ENCODE measurements at regions not wholly inside any gene's neighbourhood (a gene's known extent, or its start where the extent isn't known, plus 50 kb on each side); places are given as distances from the start of the nearest gene placed in this dataset.

GRCh38 chr10:28403090-28403489 lies 100.2 kb upstream of the MPP7 start:
- TF ChIP-seq CTCF (IDR thresholded peaks at IDR 0.05) (no peak), EZH2 (IDR thresholded peaks at IDR 0.05) (no peak), EZH2phosphoT487 (IDR thresholded peaks at IDR 0.05) (no peak)

All from neural progenitor cell (in vitro differentiated cells).